CD4-positive, alpha-beta T cell (primary cell): ENCODE measurements at regions not wholly inside any gene's neighbourhood (a gene's known extent, or its start where the extent isn't known, plus 50 kb on each side); places are given as distances from the start of the nearest gene placed in this dataset.

Experiments used
- ATAC-seq: fragments of 200-7000 bp; cut with Tn5 transposase; one replicate; pipeline ENCODE4 v1.10.0; 2022; ENCODE audit warnings: mild to moderate bottlenecking; ENCODE audit not compliant: poor library complexity
- CTCF ChIA-PET: fragments of 350-600 bp; sonication (Branson Sonifier 250); formaldehyde crosslinking; loops from one replicate; lab custom pipeline; 2021; ENCODE audit warnings: antibody characterized with exemption, inconsistent platforms; lab: Charles Lee
- POLR2A ChIA-PET: fragments of 350-600 bp; sonication (Branson Sonifier 250); formaldehyde crosslinking; loops from one replicate; lab custom pipeline; 2021; ENCODE audit warnings: antibody characterized with exemption, inconsistent platforms; lab: Charles Lee
- DNase-seq, 14 experiments: peaks; one replicate each; pipeline ENCODE4 v3.0.0-alpha.2; 2013 to 2020; ENCODE audit warnings: mixed read lengths in 2 of 14
- H3K27ac ChIP-seq, 2 donors: one replicate each; pipeline versions ENCODE4 v1.5.1 to v1.7.0; 2013; ENCODE audit warnings: low read length in 2 of 2, low read depth in 1 of 2, mild to moderate bottlenecking in 1 of 2
- H3K27me3 ChIP-seq, 2 experiments: 1 replicate in 1 of 2; 2 replicates in 1 of 2; pipeline versions ENCODE4 v1.6.1 to v1.7.0; 2013; ENCODE audit warnings: low read length in 2 of 2, control low read depth in 1 of 2, mild to moderate bottlenecking in 1 of 2, moderate library complexity in 1 of 2; ENCODE audit not compliant: insufficient read depth in 2 of 2, control insufficient read depth in 1 of 2
- H3K36me3 ChIP-seq: one replicate; pipeline ENCODE4 v1.6.1; 2013; ENCODE audit warnings: low read length, control low read depth; ENCODE audit not compliant: insufficient read depth
- H3K4me1 ChIP-seq: one replicate; pipeline ENCODE4 v1.6.1; 2013; ENCODE audit warnings: low read length, control low read depth; ENCODE audit not compliant: insufficient read depth
- H3K4me3 ChIP-seq: one replicate; pipeline ENCODE4 v1.5.1; 2013; ENCODE audit warnings: mild to moderate bottlenecking, low read length, moderate library complexity
- H3K9me3 ChIP-seq, 2 experiments: 1 replicate in 1 of 2; 2 replicates in 1 of 2; pipeline versions ENCODE4 v1.6.1 to v1.7.0; 2013; ENCODE audit warnings: low read length in 2 of 2, mild to moderate bottlenecking in 2 of 2, control low read depth in 1 of 2, moderate library complexity in 1 of 2; ENCODE audit not compliant: control insufficient read depth in 1 of 2, insufficient read depth in 1 of 2
- H3K27ac Mint-ChIP-seq: one replicate; pipeline ENCODE4 v1.8.0; 2020; ENCODE audit warnings: mixed read lengths
- H3K27me3 Mint-ChIP-seq: one replicate; pipeline ENCODE4 v1.8.0; 2021; ENCODE audit warnings: mixed read lengths
- H3K36me3 Mint-ChIP-seq: one replicate; pipeline ENCODE4 v1.8.0; 2021; ENCODE audit warnings: low read depth, mixed read lengths
- H3K4me1 Mint-ChIP-seq: one replicate; pipeline ENCODE4 v1.8.0; 2021; ENCODE audit warnings: low read depth, mixed read lengths
- H3K4me3 Mint-ChIP-seq: one replicate; pipeline ENCODE4 v1.8.0; 2020; ENCODE audit warnings: mild to moderate bottlenecking, mixed read lengths
- H3K9me3 Mint-ChIP-seq: one replicate; pipeline ENCODE4 v1.8.0; 2020; ENCODE audit warnings: mixed read lengths
- CTCF ChIP-seq: fragments of 200-600 bp; IDR thresholded peaks from one replicate; pipeline ENCODE4 v1.8.0; 2022; ENCODE audit warnings: antibody characterized with exemption, mild to moderate bottlenecking
- intact Hi-C, 2 experiments: fragments of 100-400 bp; cut with DNase I in 1 of 2; cut with micrococcal nuclease in 1 of 2; formaldehyde crosslinking; loops; one replicate each; pipeline versions ENCODE4 v1.15.1 to v1.9.0; 2023 to 2025; cut with DNase I, micrococcal nuclease

- DNase-seq, result no peak
- no peaks in the 10 kb centered on the region for H3K36me3 ChIP-seq
- TF ChIP-seq CTCF, result no peak
- H3K27ac Mint-ChIP-seq, result no peak overlapping the region
- H3K4me3 Mint-ChIP-seq, result no peak overlapping the region
- H3K36me3 Mint-ChIP-seq, result no peaks in the 10 kb centered on the region
- H3K4me3 ChIP-seq, result no peak overlapping the region
- ChIA-PET POLR2A (no interaction called here), CTCF (no interaction called here)
- no peaks in the 10 kb centered on the region for H3K9me3 ChIP-seq
- no peak overlapping the region for H3K27ac ChIP-seq
- no peaks in the 10 kb centered on the region for H3K9me3 Mint-ChIP-seq
- no peaks in the 10 kb centered on the region for H3K4me1 ChIP-seq
- H3K27me3 Mint-ChIP-seq, result no peaks in the 10 kb centered on the region
- ATAC-seq, result no peak
- no peaks in the 10 kb centered on the region for H3K4me1 Mint-ChIP-seq
- intact Hi-C loops, result no loop called here
- H3K27me3 ChIP-seq, result no peaks in the 10 kb centered on the region
These were observed 342.2 kb downstream of the GBE1 start for GRCh38 chr3:81419228-81419627.

- Mint-ChIP-seq H3K27ac (no peak overlapping the region), H3K36me3 (no peaks in the 10 kb centered on the region), H3K4me3 (no peak overlapping the region), H3K9me3 (no peaks in the 10 kb centered on the region), H3K4me1 (no peaks in the 10 kb centered on the region), H3K27me3 (no peaks in the 10 kb centered on the region)
- Histone ChIP-seq H3K27me3 (no peaks in the 10 kb centered on the region), H3K4me3 (no peak overlapping the region), H3K9me3 (no peaks in the 10 kb centered on the region), H3K27ac (no peak overlapping the region), H3K4me1 (no peaks in the 10 kb centered on the region), H3K36me3 (no peaks in the 10 kb centered on the region)
- intact Hi-C loops, result no loop called here
- ChIA-PET POLR2A (no interaction called here), CTCF (no interaction called here)
- no peak for TF ChIP-seq CTCF
- DNase-seq (no peak), ATAC-seq (no peak)
These were observed 344.6 kb downstream of the GBE1 start for GRCh38 chr3:81416812-81417211.

GRCh38 chr3:81406318-81406717, 355.1 kb downstream of the GBE1 start:
- Histone ChIP-seq H3K4me3 (no peak overlapping the region), H3K36me3 (no peaks in the 10 kb centered on the region), H3K27ac (no peak overlapping the region), H3K4me1 (no peaks in the 10 kb centered on the region), H3K27me3 (no peaks in the 10 kb centered on the region), H3K9me3 (no peaks in the 10 kb centered on the region)
- no peak overlapping the region for H3K4me3 Mint-ChIP-seq
- no peak for TF ChIP-seq CTCF
- no peak for ATAC-seq
- H3K36me3 Mint-ChIP-seq, result no peaks in the 10 kb centered on the region
- H3K27me3 Mint-ChIP-seq, result no peaks in the 10 kb centered on the region
- no peak overlapping the region for H3K27ac Mint-ChIP-seq
- CTCF ChIA-PET, result no interaction called here
- intact Hi-C loops, result no loop called here
- H3K4me1 Mint-ChIP-seq, result no peaks in the 10 kb centered on the region
- POLR2A ChIA-PET, result no interaction called here
- no peaks in the 10 kb centered on the region for H3K9me3 Mint-ChIP-seq
- DNase-seq, result no peak
